ENCODE measurements at regions not wholly inside any gene's neighbourhood (a gene's known extent, or its start where the extent isn't known, plus 50 kb on each side); places are given as distances from the start of the nearest gene placed in this dataset.

DNA sequence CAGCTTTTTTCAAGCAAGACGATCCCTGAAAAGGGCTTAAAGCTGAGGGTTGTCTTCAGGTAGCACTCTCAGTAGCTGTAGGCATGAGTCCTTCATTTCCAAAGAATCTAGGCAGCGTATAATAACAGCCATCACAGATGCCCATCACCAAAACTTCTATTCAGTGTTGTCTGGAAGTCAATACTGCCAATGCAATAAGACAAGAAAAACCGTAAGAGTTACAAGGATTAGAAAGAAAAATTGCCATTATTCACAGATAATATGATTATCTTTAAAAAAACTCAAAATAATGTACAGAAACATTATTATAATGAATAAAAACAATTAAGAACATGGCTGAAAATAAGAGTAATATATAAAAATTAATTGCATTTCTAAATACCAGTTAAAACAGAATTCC lies 208.2 kb upstream of the ADRA1B start:
- H3K9me3 Mint-ChIP-seq: peaks cover 12% of the 10 kb centered on the region
- H3K4me3 Mint-ChIP-seq: no peak overlapping the region
- ATAC-seq: no peak
- H3K27me3 Mint-ChIP-seq (ENCODE audit: low read depth): peaks cover 3% of the 10 kb centered on the region
- DNase-seq: no peak
- no peaks in the 10 kb centered on the region for H3K36me3 Mint-ChIP-seq (ENCODE audit: insufficient read depth)
- no peaks in the 10 kb centered on the region for H3K4me1 Mint-ChIP-seq (ENCODE audit: low read depth)

DNA sequence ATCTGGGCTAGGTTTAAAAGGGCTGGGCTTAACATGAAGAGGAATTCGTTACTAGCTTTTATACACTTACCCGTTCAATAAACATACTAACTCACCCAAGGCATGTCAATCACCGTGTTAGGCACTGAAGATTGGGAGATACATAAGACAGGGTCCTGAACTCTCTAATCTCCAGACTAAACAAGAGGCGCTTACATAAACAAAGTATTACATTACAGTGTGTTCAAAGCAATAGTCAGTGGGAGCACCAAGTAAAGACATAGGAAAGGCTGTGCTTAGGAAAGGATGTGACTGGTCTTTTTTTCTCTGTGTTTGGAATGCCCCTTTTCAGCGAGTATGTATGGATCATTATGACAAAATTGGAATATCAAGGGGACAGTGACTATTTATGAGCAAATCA lies 203.6 kb upstream of the ADRA1B start:
- Mint-ChIP-seq H3K9me3 (peaks cover 4% of the 10 kb centered on the region), H3K4me3 (no peak overlapping the region), H3K27me3 (ENCODE audit: low read depth) (peaks cover 2% of the 10 kb centered on the region), H3K36me3 (ENCODE audit: insufficient read depth) (no peaks in the 10 kb centered on the region), H3K4me1 (ENCODE audit: low read depth) (no peaks in the 10 kb centered on the region)
- ATAC-seq (no peak), DNase-seq (no peak)

DNA sequence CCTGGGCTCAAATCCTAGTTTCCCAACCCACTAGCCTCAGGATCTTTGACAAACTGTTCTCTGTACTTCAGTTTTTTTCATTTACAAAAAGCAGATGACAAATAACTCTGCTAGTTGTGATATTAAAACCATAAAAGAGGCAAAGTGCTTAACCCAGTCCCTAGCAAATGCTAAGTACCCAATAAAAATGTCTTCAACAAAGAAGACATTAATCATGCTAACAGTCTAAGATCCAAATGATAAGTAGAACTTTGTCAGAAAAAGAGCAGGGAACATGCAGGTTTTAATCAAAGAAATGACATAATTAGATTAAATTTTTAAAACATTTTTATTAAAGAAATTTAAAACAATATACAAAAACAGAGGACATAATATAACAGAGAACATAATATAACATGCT lies 203.0 kb upstream of the ADRA1B start:
- Mint-ChIP-seq H3K4me1 (ENCODE audit: low read depth) (no peaks in the 10 kb centered on the region), H3K9me3 (no peaks in the 10 kb centered on the region), H3K27me3 (ENCODE audit: low read depth) (peaks cover 8% of the 10 kb centered on the region), H3K4me3 (no peak overlapping the region), H3K36me3 (ENCODE audit: insufficient read depth) (no peaks in the 10 kb centered on the region)
- DNase-seq: no peak
- ATAC-seq: no peak

DNA sequence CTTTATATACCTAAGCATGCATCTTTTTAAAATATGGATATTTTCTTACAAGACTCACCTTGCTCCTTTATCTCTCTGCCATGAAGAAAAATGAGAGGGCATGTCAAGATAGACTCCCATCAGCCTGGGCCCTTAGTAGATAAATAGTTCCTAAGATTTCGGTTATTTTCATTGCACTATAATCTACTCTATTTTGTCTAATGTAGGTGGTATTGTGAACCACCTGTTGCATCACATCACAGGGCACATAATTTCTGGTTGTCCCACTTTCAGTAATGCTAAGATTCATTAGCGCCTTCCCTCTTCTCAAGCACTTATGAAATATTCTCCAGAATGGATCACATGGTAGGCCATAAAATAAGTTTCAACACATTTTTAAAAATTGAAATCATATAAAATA lies 202.5 kb upstream of the ADRA1B start:
- no peak for ATAC-seq
- no peaks in the 10 kb centered on the region for H3K4me1 Mint-ChIP-seq (ENCODE audit: low read depth)
- no peaks in the 10 kb centered on the region for H3K36me3 Mint-ChIP-seq (ENCODE audit: insufficient read depth)
- H3K27me3 Mint-ChIP-seq (ENCODE audit: low read depth): peaks cover 8% of the 10 kb centered on the region
- H3K9me3 Mint-ChIP-seq: no peaks in the 10 kb centered on the region
- DNase-seq: no peak
- H3K4me3 Mint-ChIP-seq: no peak overlapping the region

DNA sequence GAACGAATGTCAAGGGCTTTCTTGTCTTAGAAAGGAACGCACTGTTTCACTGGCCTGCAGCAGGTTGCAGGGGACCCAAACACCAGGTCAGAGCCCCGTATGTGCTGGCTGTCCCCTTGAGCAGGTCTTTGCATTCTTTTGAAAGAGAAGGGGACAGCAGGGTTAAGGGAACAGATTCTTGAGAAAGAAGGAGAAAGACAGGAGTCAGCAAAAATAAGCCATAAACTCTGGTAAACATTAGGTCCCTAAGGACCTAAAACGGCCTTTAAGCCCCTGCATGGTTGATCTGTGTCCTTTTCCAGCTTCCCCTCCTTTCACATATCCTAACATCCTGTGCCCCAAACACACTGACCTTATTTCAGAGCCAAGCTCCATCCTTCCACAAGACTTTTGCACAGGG lies 190.8 kb upstream of the ADRA1B start:
- no peak overlapping the region for H3K4me3 Mint-ChIP-seq
- no peaks in the 10 kb centered on the region for H3K36me3 Mint-ChIP-seq (ENCODE audit: insufficient read depth)
- H3K4me1 Mint-ChIP-seq (ENCODE audit: low read depth): no peaks in the 10 kb centered on the region
- ATAC-seq (no peak), DNase-seq (no peak)
- peaks cover 15% of the 10 kb centered on the region for H3K27me3 Mint-ChIP-seq (ENCODE audit: low read depth)
- no peaks in the 10 kb centered on the region for H3K9me3 Mint-ChIP-seq

DNA sequence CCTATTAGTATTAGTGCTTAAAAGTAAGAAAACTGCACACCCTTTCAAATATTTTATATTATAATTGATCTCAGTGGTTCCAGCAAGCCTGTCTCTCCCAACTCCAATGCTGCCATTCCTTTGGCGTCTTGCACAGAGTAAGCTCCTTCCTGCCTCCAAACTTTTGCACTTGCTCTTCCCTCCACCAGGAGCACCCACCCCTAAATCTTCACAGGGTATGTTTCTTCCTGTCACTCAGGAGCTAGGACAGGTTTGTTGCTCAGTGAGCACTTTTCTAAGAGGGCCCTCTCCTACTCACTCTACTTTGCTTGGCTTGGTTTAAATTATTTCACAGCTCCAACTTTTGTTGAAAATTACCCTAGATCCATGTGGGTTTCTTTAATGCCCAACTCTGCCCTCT lies 189.1 kb upstream of the ADRA1B start:
- H3K4me3 Mint-ChIP-seq: no peak overlapping the region
- no peak for DNase-seq
- peaks cover 13% of the 10 kb centered on the region for H3K27me3 Mint-ChIP-seq (ENCODE audit: low read depth)
- H3K36me3 Mint-ChIP-seq (ENCODE audit: insufficient read depth): no peaks in the 10 kb centered on the region
- peaks cover under 1% of the 10 kb centered on the region for H3K4me1 Mint-ChIP-seq (ENCODE audit: low read depth)
- no peak for ATAC-seq
- no peaks in the 10 kb centered on the region for H3K9me3 Mint-ChIP-seq

DNA sequence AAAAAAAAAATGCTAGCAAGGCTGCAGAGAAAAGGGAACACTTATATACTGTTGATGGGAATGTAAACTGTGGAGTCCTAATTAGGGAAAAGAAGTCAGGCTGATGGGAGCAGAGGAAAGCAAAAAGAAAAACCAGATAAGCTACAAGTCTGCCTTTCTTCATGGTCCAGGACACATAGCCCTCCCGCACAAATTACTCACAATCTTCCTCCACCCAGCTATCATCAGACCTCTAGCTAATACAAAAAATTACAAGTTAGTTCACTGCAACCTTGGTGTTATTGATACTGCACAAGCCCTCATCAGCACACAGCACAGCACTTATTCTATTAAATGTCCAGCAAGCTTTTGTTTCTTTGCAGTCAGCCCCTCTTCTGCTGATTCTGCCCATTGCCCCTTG lies 186.0 kb upstream of the ADRA1B start:
- H3K4me3 Mint-ChIP-seq: no peak overlapping the region
- DNase-seq (no peak), ATAC-seq (no peak)
- peaks cover 11% of the 10 kb centered on the region for H3K4me1 Mint-ChIP-seq (ENCODE audit: low read depth)
- H3K36me3 Mint-ChIP-seq (ENCODE audit: insufficient read depth): no peaks in the 10 kb centered on the region
- no peaks in the 10 kb centered on the region for H3K9me3 Mint-ChIP-seq
- peaks cover 21% of the 10 kb centered on the region for H3K27me3 Mint-ChIP-seq (ENCODE audit: low read depth)

DNA sequence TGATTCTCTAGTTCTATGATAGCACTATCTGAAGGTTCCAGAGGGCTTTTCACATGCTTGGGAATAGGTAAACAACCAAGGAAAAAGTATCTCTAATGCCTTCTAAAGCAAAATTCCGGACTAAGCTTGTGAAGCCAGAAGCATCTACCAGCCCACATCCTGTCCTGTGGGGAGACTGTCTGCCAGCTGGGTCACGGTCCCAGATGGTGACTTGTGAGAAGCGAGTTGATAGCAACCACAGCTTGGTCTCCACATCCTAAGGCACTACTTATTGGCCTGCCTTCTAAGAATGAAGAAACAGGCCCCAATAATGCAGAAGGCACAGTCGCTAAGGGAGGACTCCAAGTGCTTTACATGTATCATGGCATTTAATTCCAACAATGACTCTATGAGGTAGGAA lies 184.1 kb upstream of the ADRA1B start:
- DNase-seq (no peak), ATAC-seq (no peak)
- H3K9me3 Mint-ChIP-seq: no peaks in the 10 kb centered on the region
- peaks cover 23% of the 10 kb centered on the region for H3K27me3 Mint-ChIP-seq (ENCODE audit: low read depth)
- H3K36me3 Mint-ChIP-seq (ENCODE audit: insufficient read depth): no peaks in the 10 kb centered on the region
- peaks cover 11% of the 10 kb centered on the region for H3K4me1 Mint-ChIP-seq (ENCODE audit: low read depth)
- H3K4me3 Mint-ChIP-seq: no peak overlapping the region

DNA sequence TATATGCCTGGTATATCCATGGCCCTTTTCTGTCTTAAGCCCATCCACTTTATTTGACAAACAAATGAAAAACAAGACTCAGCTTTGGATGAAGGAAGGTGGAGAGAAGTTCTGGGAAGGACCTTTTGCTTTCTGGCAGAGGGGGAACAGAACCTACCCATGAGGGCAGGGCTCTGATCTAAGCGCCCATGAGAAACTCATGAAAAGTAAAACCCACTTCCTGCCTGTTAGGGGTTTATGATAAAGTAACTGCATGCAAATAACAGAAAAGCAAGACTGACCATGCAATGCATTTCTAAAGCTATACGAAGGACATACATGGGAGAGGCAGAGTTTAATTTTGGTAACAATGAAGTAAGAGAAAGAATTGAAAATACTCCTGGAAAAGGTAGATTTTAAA lies 181.9 kb upstream of the ADRA1B start:
- Mint-ChIP-seq H3K9me3 (no peaks in the 10 kb centered on the region), H3K4me1 (ENCODE audit: low read depth) (peaks cover 11% of the 10 kb centered on the region), H3K4me3 (no peak overlapping the region), H3K36me3 (ENCODE audit: insufficient read depth) (no peaks in the 10 kb centered on the region), H3K27me3 (ENCODE audit: low read depth) (peaks cover 27% of the 10 kb centered on the region)
- DNase-seq: no peak
- ATAC-seq: no peak

DNA sequence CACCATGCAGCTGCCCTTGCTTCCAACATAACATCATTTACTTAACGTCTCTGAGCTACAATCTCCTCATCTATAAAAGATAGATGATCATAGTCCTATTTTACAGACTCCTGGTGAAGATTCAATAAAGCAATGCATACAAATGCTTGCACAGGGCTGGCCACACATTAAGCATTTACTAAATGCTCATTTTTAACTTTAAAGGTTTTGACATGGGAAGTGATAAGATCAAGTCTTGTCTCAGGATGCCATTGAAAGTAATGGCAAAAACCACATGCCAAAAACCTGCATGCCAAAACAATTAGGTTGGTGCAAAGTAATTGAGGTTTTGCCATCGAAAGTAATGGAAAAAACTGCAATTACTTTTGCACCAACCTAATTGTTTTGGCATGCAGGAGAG lies 181.2 kb upstream of the ADRA1B start:
- Mint-ChIP-seq H3K4me1 (ENCODE audit: low read depth) (peaks cover 11% of the 10 kb centered on the region), H3K27me3 (ENCODE audit: low read depth) (peaks cover 27% of the 10 kb centered on the region), H3K4me3 (no peak overlapping the region), H3K36me3 (ENCODE audit: insufficient read depth) (no peaks in the 10 kb centered on the region), H3K9me3 (peaks cover 1% of the 10 kb centered on the region)
- ATAC-seq (no peak), DNase-seq (no peak)

DNA sequence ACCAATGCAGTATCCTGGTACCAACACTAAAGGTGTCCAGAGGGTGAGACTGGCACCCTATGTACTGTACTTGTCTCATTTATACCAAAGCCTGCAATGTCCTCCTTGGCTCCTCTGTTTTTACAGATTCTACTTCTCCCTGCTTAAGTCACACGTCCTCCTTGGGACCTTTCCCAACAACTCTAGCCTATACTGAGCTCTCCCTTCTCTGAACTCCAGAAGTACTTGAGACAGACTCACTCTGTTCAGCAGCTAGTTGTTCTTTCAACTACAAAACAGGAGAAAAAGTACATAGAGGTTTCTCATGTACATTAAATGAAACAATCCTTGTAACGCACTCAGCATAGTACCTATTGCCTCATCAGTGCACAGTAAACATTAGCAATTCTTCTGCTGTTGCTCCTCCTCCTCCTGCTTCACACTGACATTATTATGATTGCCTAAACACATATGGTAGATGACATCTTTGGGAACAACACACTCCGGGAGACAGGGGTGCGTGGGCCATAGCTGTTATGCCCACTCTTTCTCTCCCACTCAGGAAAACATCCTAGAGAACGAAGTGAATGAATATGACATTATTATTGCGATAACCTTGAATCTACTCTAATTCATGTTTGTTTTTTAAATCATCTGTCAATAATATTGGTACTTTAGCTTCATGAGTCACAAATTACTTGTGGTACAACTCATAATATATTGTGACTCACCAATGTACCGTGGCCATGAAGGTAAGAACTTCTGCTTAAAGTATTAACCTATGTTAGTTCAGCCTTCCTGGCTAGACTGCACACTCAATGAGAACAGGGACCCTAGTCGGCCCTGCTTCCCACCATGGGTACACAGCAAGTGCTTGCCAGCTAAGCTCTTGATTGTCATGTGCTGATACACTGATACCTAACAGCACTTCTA lies 180.3 kb upstream of the ADRA1B start:
- Mint-ChIP-seq H3K27me3 (ENCODE audit: low read depth) (peaks cover 30% of the 10 kb centered on the region), H3K4me1 (ENCODE audit: low read depth) (peaks cover 11% of the 10 kb centered on the region), H3K36me3 (ENCODE audit: insufficient read depth) (no peaks in the 10 kb centered on the region), H3K9me3 (peaks cover 7% of the 10 kb centered on the region), H3K4me3 (no peak overlapping the region)
- DNase-seq: no peak
- peak in 1 of 2 donors; percentile 14 for ATAC-seq

DNA sequence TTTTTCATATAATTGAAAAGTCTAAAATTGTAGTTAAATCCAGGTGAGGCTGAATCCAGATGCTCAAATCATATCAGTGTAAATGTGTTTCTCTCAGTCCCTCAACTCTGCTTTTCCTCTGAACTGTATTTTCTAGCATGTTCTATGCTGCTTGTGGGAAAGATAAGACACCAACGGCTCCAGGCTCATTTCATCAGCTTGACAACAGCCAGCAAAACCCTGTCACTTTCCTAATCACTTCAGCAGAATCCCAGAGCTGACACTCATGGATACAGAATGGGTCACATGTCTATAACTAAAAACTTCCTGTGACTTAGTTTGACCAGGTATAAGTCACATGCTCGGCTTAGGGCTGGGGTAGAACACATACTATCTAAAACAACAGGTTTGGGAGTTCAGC lies 179.4 kb upstream of the ADRA1B start:
- Mint-ChIP-seq H3K4me3 (no peak overlapping the region), H3K36me3 (ENCODE audit: insufficient read depth) (no peaks in the 10 kb centered on the region), H3K4me1 (ENCODE audit: low read depth) (peaks cover 11% of the 10 kb centered on the region), H3K9me3 (peaks cover 7% of the 10 kb centered on the region), H3K27me3 (ENCODE audit: low read depth) (peaks cover 31% of the 10 kb centered on the region)
- no peak for DNase-seq
- ATAC-seq: no peak

DNA sequence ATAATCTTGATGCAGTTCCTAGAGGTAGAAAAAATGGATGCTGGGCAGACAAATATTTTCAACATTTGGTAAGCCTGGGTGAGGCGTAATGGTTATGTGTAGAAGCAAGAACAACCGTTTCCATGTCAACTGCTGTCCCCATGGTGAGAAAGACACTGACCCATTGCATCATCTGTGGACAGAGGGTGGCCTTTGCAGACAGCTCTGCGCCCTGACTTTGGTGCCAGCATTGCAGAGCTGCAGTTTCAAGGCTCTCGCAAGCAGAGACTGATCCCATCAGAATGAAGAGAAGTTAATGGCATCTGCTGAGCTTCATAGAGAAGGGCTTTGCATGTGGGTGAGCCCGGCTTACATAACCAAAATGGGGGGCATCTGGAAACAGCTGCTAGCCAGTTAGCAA lies 179.0 kb upstream of the ADRA1B start:
- Mint-ChIP-seq H3K27me3 (ENCODE audit: low read depth) (peaks cover 31% of the 10 kb centered on the region), H3K9me3 (peaks cover 7% of the 10 kb centered on the region), H3K4me1 (ENCODE audit: low read depth) (peaks cover 10% of the 10 kb centered on the region), H3K36me3 (ENCODE audit: insufficient read depth) (no peaks in the 10 kb centered on the region), H3K4me3 (no peak overlapping the region)
- ATAC-seq: no peak
- DNase-seq: no peak

DNA sequence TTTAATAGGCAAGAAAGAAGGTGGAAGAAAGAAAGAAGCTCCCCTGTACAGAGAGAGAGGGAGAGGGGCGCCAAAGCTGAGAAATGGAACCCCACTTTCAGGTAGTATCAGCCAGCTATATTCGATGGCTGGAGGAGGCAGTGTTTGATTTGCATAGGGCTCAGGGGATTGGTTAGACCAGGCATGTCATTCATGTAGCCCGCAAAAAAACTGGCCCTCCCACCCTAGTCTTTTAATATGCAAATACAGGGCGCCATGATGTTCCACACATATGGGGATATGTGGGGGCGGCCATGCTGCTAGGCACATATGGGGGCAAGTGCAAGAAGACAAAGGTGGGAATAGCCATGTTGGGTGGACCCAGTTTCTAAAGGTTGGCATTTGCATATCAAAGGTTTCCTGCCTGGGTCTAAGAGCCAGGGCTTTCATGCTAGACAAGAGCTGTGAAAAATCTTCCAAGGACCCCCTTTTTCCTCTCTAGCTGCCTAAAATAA lies 174.4 kb upstream of the ADRA1B start:
- DNase-seq: no peak
- no peak for ATAC-seq
- H3K4me1 Mint-ChIP-seq (ENCODE audit: low read depth): no peaks in the 10 kb centered on the region
- H3K4me3 Mint-ChIP-seq: no peak overlapping the region
- H3K9me3 Mint-ChIP-seq: peaks cover 7% of the 10 kb centered on the region
- peaks cover 18% of the 10 kb centered on the region for H3K27me3 Mint-ChIP-seq (ENCODE audit: low read depth)
- no peaks in the 10 kb centered on the region for H3K36me3 Mint-ChIP-seq (ENCODE audit: insufficient read depth)

DNA sequence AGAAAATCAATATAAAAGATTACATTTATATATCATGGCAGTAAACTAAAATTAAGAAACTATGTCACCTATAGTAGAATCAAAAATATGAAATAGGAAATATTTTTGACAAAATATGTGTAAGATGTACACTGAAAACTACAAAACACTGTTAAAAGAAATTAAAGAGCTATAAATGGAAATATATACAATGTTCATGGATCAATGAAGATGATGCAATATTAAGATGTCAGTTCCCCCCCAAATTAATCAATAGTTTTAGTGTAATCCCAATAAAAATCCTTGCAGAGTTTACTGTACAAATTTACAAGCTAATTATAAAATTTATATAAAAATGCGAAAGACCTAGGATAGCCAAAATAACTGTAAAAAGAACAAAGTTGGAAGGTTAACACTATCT lies 173.0 kb upstream of the ADRA1B start:
- ATAC-seq: no peak
- H3K9me3 Mint-ChIP-seq: peaks cover 7% of the 10 kb centered on the region
- H3K4me3 Mint-ChIP-seq: no peak overlapping the region
- DNase-seq: no peak
- no peaks in the 10 kb centered on the region for H3K4me1 Mint-ChIP-seq (ENCODE audit: low read depth)
- peaks cover 16% of the 10 kb centered on the region for H3K27me3 Mint-ChIP-seq (ENCODE audit: low read depth)
- no peaks in the 10 kb centered on the region for H3K36me3 Mint-ChIP-seq (ENCODE audit: insufficient read depth)

Measured in activated T-cell treated with anti-CD3 and anti-CD28 coated beads, Interleukin-2, amount 50 U/mL, for 4 hours (primary cell).